ENCODE measurements at regions not wholly inside any gene's neighbourhood (a gene's known extent, or its start where the extent isn't known, plus 50 kb on each side); places are given as distances from the start of the nearest gene placed in this dataset.
"Not testable (repeated sequence)": the region's sequence is repeated elsewhere in the genome, so short reads cannot be mapped to it uniquely, and the experiment has no call there.

DNA sequence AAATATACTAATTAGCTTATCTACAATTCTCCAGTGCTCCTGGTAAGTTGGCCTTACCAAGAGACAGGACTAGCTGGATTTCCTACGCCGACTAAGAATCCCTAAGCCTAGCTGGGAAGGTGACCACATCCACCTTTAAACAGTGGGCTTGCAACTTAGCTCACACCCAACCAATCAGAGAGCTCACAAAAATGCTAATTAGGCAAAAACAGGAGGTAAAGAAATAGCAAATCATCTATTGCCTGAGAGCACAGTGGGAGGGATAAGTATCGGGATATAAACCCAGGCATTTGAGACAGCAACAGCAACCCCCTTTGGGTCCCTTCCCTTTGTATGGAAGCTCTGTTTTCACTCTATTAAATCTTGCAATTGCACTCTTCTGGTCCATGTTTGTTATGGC is 1025.0 kb downstream of the RAB28 start:
- no peak for DNase-seq

DNA sequence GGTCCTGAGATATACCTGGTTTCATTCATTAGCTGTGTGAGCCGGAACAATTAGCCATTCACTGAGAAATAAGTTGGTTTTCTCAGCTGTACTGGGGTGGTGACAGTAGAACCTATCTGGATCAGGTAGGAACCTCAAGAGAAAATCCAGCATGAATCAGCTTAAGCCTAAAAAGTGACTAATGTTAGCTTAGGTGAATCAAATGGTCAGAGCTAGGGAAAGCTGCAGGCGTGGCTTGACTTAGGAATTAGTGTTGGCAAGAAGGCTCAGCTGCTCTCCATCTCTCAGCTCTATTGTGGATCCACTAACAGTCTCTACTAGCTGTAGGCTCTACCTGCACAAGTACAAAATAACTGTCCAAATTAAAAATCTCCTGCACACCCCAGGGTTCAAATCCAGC is 1025.5 kb downstream of the RAB28 start:
- no peak for DNase-seq

DNA sequence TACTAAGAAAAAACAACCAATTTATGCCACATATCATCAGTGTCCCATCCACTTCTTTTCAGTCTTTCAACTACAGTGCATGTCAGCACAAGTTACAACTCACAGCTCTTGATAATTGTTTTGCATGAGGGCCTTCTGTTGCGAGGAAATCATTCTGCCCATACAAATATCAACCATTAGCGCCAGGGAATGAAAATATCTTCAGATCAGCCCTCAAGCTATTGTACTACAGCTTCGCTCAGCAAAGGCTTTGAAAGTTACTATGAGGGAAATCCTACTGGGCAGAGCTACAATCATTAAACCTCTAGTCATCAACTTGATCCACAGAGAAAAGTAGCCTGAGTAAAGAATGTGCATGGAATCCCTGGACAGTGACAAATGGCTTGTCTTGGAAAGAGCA is 1023.6 kb upstream of the HS3ST1 start:
- DNase-seq, result no peak

DNA sequence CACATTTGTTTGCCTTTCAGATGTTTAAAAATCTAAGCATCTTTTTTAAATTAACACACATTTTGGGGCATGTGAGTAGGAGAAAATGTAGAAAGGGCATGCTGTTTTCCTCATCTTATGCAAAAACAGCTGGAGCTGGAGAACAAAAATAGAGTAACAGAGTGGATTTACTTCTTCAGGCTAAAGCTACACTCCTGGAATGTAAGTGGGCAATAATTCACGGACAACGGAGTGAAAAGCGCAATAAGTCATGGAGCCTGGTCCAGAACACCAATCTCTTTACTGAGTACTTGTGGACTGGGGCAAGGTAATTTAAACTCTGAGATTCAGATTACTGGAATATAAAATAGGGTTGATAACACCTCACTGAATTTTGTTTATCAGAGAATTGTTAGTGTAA is 1018.8 kb upstream of the HS3ST1 start:
- peak in 1 of 3 donors; percentile 18 for DNase-seq

- peak in 1 of 3 donors; percentile 33 for DNase-seq
Measured at GRCh38 chr4:12446657-12447185, 1018.0 kb upstream of the HS3ST1 start.

- DNase-seq, result peak in 1 of 3 donors; percentile 4
Measured at GRCh38 chr4:12446256-12446655, 1017.6 kb upstream of the HS3ST1 start.

- no peak for DNase-seq
Measured at GRCh38 chr4:12445711-12446235, 1017.1 kb upstream of the HS3ST1 start.

DNA sequence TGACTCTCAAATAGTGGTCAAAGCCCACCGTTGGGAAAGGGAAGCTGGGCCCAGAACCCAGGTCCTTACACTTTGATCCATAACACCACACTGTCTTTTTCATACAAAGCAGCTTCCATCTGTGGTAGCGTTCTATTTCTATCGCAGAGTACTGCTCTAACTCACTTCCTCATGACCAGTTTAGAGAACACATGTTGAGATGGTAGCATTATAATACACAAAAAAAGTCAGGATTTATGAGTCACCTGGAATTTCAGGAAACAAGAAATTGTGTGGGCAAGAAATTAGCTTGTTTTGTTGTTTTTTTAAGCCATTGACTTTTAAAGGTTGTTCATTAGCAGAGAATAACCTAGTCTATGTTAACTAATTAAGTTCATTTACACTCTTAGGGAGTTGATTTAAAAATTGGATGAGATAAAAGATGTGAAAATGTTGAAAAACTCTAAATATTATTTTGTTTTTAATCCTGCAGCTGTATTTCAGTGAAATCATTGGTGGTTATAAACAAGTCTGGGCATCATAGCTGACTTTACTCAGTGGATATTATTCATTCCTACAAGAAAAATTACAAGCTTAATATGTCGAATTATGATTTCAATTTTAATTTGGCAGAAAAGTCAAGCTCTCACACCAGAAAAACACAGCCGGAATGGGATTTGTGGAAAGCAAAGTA is 1011.1 kb upstream of the HS3ST1 start:
- no peak for DNase-seq

DNA sequence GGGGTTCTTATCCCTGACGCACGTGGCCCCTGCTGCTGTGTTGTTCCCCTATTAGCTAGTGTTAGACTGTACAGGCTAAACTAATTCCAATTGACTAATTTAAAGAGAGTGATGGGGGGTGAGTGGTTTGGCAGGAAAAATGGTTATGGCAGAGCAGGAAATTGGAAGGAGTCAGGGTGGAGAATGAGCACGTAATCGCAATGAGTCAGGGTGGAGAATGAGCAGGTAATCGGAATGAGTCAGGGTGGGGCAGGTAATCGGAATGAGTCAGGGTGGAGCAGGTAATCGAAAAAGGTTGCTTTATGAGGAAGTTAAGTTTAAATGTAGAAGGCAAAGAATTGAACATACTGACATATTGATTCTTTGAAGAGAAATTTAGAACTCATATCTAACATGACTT is 1002.6 kb upstream of the HS3ST1 start:
- DNase-seq, result not testable (repeated sequence)

DNA sequence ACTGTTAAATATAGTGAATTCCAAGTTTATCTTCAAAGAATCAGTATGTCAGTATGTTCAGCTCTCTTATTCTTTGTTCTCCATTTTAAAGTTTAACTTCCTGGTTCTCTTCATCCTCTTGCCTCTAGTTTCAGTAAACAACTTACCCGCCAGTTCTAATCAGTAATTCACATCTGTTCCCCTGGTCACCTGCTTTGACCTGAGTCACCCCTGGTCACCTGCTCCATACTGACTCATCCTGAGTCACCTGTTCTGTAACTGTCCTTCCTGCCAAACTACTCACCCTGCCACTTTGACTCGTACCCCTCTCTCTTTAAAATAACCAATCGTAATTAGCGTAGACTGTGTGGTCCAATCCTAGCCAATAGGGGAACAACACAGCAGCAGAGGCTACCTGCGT is 992.7 kb upstream of the HS3ST1 start:
- no peak for DNase-seq

GRCh38 chr4:12416755-12417154 is 988.1 kb upstream of the HS3ST1 start:
- DNase-seq, result no peak

DNA sequence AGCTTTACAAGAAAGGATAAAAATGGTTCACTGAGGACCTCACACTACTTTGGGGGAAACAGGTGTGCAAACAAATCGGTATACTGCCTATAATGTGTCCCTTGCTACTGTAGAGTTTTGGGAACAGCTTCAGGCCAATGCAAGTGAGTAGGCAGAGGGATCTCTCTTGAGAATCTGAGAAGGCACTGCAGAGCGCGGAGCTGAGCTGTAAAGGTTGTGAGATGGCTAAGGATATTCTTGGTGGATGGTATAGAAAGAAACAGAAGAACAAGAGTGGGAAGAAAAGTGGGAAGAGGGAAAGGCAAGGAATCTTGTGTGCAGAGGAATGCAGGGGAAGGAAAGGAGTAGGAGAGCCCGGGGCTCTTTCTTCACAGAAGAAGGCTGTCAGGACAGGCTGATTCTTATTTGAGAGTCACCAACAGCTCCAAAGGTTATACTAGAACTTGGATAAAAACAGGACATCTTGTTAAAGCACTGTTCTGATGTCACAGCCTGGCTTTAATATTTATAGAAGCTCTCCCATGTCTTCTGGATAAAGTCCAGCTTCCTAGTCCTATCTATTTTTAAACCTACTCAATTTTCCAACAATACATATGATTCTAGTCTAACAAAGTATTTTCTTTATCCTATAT is 985.6 kb upstream of the HS3ST1 start:
- DNase-seq, result no peak

GRCh38 chr4:12411072-12411471 is 982.4 kb upstream of the HS3ST1 start:
- no peak for DNase-seq

DNA sequence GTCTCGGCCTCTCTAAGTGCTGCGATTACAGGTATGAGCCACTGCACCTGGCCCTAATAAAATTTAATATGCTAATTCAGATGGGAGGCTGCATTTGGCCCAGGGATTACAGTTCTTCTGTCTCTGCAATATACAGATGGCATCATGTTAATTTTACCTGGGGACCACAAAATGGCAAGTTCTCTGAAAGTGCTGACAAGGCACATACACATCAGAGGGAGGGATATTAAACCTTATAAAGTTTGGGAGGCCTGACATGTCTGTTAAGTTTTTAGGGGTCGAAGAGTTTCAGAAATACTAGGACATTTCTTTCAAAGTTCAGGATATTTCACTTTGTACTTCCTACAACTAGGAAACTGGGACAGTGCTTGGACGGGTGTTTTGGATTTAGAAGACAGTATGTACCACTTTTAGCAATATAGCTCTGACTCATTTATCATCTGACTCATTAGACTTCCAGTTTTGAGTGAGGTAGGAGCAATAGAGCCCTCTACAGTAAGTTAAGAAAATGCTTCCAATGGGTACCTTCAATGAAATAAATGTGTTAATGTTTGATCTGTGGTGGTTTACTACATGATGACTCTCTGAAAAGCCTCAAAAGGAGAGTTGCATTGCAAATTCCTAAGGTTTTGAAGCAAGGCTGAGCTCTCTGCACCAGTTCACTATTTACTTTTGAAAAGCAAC is 981.0 kb upstream of the HS3ST1 start:
- no peak for DNase-seq

DNA sequence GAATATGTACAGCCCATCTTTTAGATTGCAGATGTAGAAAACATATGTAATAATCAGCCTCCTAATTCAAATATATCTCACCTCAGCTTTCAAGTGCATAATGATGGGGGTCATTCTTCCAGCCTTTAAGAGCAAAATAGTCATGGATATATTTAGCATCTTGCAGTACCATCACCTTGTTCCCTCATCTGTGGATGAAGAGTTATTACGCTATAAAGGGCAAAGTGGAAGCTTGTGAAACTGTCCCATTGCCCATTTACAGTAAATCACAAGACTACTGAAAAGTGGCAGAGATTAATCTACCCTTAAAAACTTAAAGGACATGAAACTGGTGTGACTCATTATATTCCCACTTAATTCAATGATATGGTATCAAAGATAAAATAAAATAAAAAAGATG is 979.7 kb upstream of the HS3ST1 start:
- no peak for DNase-seq

GRCh38 chr4:12403175-12403574 is 974.5 kb upstream of the HS3ST1 start:
- no peak for DNase-seq

- DNase-seq, result no peak
Measured at GRCh38 chr4:12399781-12400180, 971.1 kb upstream of the HS3ST1 start.

GRCh38 chr4:12393631-12394262 is 965.1 kb upstream of the HS3ST1 start:
- DNase-seq, result no peak

DNA sequence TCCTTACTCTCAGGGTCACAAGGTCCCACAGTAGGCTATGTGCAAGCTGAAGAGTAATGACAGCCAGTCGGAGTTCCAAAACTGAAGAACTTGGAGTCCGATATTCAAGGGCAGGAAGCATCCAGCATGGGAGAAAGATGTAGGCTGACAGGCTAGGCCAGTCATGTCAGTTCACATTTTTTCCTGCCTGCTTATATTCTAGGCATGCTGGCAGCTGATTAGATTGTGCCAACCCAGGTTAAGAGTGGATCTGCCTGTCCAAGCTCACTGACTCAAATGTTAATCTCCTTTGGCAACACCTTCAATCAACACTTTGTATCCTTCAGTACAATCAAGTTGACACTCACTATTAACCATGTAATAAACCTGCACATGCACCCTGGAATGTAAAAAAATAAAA is 960.9 kb upstream of the HS3ST1 start:
- no peak for DNase-seq

DNA sequence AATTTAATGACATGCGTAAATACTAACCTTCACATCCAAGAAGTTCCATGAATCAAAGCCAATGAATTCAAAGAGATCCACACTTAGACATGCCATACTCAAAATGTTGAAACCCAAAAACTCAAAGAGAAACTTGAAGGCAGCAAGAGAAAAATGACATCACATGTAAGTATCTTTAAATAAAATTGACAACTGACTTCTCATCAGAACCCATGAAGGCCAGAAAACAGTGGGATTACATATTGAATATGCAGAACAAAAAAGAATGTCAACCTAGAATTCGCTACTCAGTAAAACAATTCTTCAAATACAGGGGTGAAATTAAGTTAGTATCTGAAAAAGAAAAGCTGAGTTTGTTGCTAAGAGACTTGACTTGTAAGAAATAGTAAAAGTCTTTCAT is 953.9 kb upstream of the HS3ST1 start:
- no peak for DNase-seq

- DNase-seq, result no peak
Measured at GRCh38 chr4:12379191-12379590, 950.5 kb upstream of the HS3ST1 start.

GRCh38 chr4:12375805-12376204 is 947.1 kb upstream of the HS3ST1 start:
- no peak for DNase-seq
